ENCODE measurements at regions not wholly inside any gene's neighbourhood (a gene's known extent, or its start where the extent isn't known, plus 50 kb on each side); places are given as distances from the start of the nearest gene placed in this dataset.

DNA sequence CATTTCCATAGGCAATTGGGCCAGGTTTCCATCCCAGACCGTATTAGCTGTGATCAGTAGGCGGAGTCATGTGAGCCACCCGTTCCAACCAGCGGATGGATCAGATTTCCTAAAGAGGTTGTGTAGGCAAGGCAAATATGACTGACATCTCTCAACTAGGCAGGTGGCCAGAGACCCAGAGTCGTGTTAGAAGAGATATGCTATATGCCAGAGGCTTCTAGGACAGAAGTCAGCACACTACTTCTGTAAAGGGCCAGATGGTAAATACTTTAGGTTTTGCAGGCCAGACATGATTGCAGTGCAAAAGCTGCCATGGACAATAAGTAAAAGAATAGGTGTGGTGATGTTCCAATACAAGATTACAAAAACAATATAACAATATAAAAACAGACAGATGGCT is 788.4 kb downstream of the RPA4 start:
- no CpG with 5 or more reads among the region's 5 CpGs for whole genome bisulfite sequencing, 2 experiments (ENCODE audit: extremely low coverage in 2 of 2, insufficient read length in 1 of 2)
- Histone ChIP-seq H3K4me1 (ENCODE audit: control insufficient read depth, insufficient read depth, low read length) (no peaks in the 10 kb centered on the region), H3K4me2 (ENCODE audit: low read depth, low read length) (no peak overlapping the region), H3K36me3 (ENCODE audit: control insufficient read depth, insufficient read depth, low read length) (no peaks in the 10 kb centered on the region), H2BK15ac (ENCODE audit: low read depth, low read length) (no peak overlapping the region), H2AK9ac (replicated peaks; ENCODE audit: low read depth, low read length, poor library complexity) (no peak overlapping the region), H3K4me3 (ENCODE audit: insufficient read depth, low read depth, low read length) (no peak overlapping the region), H3K9me1 (ENCODE audit: insufficient read depth, low read length) (no peaks in the 10 kb centered on the region), H2BK120ac (ENCODE audit: low read depth, low read length) (no peak overlapping the region), H4K5ac (ENCODE audit: low read depth, low read length) (no peak overlapping the region), H3K23ac (ENCODE audit: low read depth, low read length) (no peak overlapping the region), H3K4ac (ENCODE audit: low read depth, low read length) (no peak overlapping the region), H3K27me3 (ENCODE audit: control insufficient read depth, insufficient read depth, low read length) (peaks cover 2% of the 10 kb centered on the region; the same call in 1 of the 2 replicates), H4K20me1 (ENCODE audit: insufficient read depth, low read length) (no peaks in the 10 kb centered on the region), H2BK20ac (ENCODE audit: low read depth, low read length) (no peak overlapping the region), H2AFZ (replicated peaks; ENCODE audit: low read length, poor library complexity) (no peak overlapping the region), H3K14ac (replicated peaks; ENCODE audit: low read depth, low read length) (no peak overlapping the region), H3K9ac (ENCODE audit: low read depth, low read length) (no peak overlapping the region), H3K79me1 (ENCODE audit: low read depth in 1 of 2, low read length in 2 of 2) (no peaks in the 10 kb centered on the region), H3K9me3 (ENCODE audit: control insufficient read depth, insufficient read depth, low read length) (no peaks in the 10 kb centered on the region), H2BK5ac (ENCODE audit: low read depth, low read length, poor library complexity, severe bottlenecking) (no peak overlapping the region), H3K18ac (ENCODE audit: low read depth, low read length) (no peak overlapping the region), H4K8ac (ENCODE audit: low read depth in 2 of 2, low read length in 2 of 2) (no peak overlapping the region), H3K27ac (ENCODE audit: insufficient read depth, low read length) (no peak overlapping the region), H4K91ac (ENCODE audit: insufficient read depth, low read depth, low read length) (no peak overlapping the region), H2AK5ac (ENCODE audit: low read depth, low read length) (no peak overlapping the region), H3K56ac (ENCODE audit: extremely low read depth, insufficient read depth, low read length) (no peak overlapping the region)
- ATAC-seq (ENCODE audit: low read depth) (no peak), DNase-seq (no peak)
- POLR2A ChIA-PET (ENCODE audit: unreplicated experiment), result no interaction called here
- dilution Hi-C loops (cut with HindIII; ENCODE audit: low sequenced_read_pairs, unreplicated experiment) (no loop called here), intact Hi-C loops (cut with micrococcal nuclease) (no loop called here), in situ Hi-C loops (cut with MboI; ENCODE audit: low sequenced_read_pairs) (no loop called here)
- CTCF ChIA-PET, result no interaction called here
- no TSS peak for BruUV-seq (replicated peaks)
- TF ChIP-seq SMC3 (IDR thresholded peaks at IDR 0.05; ENCODE audit: low read depth, low read length) (no peak), MXI1 (IDR thresholded peaks at IDR 0.05; ENCODE audit: borderline replicate concordance, low read depth, low read length) (no peak), FOS (IDR thresholded peaks at IDR 0.05; ENCODE audit: low read depth, low read length) (no peak)
- TF ChIP-seq, protein P1, sequence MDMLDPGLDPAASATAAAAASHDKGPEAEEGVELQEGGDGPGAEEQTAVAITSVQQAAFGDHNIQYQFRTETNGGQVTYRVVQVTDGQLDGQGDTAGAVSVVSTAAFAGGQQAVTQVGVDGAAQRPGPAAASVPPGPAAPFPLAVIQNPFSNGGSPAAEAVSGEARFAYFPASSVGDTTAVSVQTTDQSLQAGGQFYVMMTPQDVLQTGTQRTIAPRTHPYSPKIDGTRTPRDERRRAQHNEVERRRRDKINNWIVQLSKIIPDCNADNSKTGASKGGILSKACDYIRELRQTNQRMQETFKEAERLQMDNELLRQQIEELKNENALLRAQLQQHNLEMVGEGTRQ (IDR thresholded peaks at IDR 0.05; ENCODE audit: low read depth, low read length), result no peak
